ENCODE measurements at regions not wholly inside any gene's neighbourhood (a gene's known extent, or its start where the extent isn't known, plus 50 kb on each side); places are given as distances from the start of the nearest gene placed in this dataset.
A peak's percentile ranks its signal among the peaks of the same experiment; 100 is the strongest.

- no peak for DNase-seq
Observed at GRCh38 chr3:177306252-177306651, 109.0 kb upstream of the TBL1XR1 start.

- no peak for DNase-seq
Observed at GRCh38 chr3:177307391-177307790, 110.1 kb upstream of the TBL1XR1 start.

- DNase-seq = no peak
Observed at GRCh38 chr3:177307826-177308225, 110.5 kb upstream of the TBL1XR1 start.

GRCh38 chr3:177308286-177308685 lies 111.0 kb upstream of the TBL1XR1 start:
- no peak for DNase-seq

DNA sequence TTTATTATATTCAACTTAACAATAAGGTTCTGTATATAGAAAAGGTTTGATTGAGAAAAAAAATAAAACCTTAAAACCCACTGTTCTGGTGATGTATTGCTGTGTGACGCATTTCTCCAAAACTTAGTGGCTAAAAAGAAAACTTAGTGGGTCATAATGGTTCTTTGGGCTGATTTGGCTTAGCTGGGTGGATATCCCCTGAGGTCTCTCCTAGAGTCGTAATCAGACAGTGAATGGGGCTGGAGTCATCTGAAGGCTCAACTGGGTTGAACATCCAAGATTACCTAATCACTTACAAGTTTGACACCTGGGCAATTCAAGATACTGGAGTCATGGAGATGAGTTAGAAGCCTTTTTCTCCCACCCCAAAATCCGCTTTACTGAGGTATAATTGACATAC lies 111.6 kb upstream of the TBL1XR1 start:
- no peak for DNase-seq

- DNase-seq = no peak
Observed at GRCh38 chr3:177312491-177312890, 115.2 kb upstream of the TBL1XR1 start.

- DNase-seq = no peak
Observed at GRCh38 chr3:177314897-177315296, 117.6 kb upstream of the TBL1XR1 start.

DNA sequence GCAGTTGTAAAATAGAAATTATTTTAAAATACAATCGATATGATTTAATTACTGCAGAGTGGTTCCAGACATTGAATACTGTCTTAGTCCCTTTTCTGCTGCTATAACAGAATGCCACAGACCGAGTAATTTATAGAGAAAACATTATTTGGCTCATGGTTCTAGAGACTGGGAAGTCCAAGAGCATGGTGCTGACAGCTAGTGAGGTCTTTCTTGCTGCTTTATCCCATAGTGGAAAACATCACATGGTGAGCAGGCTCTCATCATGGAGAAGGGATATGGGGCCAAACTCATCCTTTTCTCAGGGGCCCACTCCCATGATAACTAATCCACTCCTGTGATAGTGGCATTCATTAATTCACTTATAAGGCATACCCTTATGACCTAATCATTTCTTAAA lies 120.0 kb upstream of the TBL1XR1 start:
- no peak for DNase-seq

DNA sequence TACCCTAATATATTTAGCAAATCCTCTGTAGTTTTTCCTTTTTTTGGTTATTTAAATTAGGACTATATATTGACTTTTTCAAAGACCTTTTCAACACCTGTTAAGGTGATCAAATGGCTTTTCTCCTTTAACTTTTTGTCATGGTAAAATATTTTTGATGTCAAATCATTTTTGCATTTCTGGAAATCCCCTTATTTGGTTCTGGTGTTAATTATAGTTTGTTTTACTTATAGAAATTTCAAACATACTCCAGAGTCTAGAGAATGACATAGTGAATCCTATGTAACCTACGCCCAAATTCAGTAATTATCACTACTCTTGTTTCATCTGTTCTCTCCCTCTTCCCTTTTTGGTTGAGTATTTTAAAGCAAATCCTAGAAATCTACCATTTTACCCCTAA lies 121.3 kb upstream of the TBL1XR1 start:
- DNase-seq = no peak

- DNase-seq = no peak
Observed at GRCh38 chr3:177320765-177321247, 123.5 kb upstream of the TBL1XR1 start.

DNA sequence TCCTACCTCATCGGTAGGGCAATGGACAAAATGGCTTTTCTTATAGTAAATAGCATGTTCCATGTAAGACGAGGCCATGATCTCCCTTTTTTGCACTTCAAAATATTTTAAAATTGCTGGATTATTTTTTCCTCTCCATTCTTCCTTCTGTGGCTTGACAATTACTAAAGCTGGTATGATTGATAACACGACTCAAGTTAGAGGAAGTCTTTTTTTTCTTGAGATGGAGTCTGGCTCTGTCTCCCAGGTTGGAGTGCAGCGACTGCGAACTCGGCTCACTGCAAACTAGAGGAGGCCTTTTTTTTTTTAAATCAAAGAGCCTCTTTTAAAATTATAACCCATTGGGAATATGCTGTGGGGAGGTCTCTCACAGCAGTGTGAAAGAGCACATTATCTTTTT lies 124.5 kb upstream of the TBL1XR1 start:
- DNase-seq = no peak

GRCh38 chr3:177322881-177323280 lies 125.6 kb upstream of the TBL1XR1 start:
- DNase-seq = no peak

GRCh38 chr3:177329854-177330253 lies 132.6 kb upstream of the TBL1XR1 start:
- DNase-seq = no peak

GRCh38 chr3:177330779-177331178 lies 133.5 kb upstream of the TBL1XR1 start:
- DNase-seq = no peak

DNA sequence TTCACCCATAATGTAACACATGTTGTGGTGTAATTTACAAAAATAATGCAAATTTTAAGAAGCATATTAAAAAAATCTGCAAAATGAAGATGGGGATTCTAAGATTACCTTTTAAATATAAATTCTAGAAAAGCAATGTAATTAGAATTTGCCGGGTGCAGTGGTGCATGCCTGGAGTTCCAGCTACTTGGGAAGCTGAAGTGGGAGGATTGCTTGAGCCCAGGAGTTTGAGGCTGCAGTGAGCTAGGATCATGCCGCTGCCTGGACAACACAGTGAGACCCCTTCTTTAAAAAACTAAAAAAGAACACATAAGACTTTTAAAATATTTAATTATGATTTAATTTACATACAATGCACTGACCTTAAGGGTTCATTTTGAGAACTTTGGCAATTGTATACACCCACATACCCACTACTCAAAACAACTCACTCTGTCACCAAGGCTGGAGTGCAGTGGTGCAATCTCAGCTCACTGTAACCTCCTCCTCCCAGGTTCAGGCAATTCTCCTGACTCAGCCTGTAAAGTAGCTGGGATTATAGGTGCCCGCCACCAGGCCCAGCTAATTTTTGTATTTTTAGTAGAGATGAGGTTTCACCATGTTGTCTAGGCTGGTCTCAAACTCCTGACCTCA lies 134.0 kb upstream of the TBL1XR1 start:
- no peak for DNase-seq

DNA sequence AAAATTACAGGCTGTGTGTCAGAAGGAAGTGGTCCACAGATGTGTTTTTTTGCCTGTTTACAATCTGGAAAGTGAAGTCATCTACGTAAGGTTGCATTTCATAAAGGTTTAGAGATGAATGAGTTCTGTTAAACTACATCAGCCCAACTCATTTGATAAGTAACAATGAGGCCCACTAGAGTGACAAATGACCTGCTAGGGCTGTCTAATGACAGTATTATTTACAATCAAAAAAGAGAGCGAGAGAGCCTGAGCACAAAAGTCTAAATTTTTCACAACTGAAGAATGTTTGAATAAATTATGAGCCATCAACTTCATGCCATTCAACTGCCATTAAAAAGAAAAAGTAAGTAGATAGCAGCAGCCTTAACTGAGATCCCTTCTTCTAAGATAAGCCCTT lies 135.7 kb upstream of the TBL1XR1 start:
- no peak for DNase-seq

DNA sequence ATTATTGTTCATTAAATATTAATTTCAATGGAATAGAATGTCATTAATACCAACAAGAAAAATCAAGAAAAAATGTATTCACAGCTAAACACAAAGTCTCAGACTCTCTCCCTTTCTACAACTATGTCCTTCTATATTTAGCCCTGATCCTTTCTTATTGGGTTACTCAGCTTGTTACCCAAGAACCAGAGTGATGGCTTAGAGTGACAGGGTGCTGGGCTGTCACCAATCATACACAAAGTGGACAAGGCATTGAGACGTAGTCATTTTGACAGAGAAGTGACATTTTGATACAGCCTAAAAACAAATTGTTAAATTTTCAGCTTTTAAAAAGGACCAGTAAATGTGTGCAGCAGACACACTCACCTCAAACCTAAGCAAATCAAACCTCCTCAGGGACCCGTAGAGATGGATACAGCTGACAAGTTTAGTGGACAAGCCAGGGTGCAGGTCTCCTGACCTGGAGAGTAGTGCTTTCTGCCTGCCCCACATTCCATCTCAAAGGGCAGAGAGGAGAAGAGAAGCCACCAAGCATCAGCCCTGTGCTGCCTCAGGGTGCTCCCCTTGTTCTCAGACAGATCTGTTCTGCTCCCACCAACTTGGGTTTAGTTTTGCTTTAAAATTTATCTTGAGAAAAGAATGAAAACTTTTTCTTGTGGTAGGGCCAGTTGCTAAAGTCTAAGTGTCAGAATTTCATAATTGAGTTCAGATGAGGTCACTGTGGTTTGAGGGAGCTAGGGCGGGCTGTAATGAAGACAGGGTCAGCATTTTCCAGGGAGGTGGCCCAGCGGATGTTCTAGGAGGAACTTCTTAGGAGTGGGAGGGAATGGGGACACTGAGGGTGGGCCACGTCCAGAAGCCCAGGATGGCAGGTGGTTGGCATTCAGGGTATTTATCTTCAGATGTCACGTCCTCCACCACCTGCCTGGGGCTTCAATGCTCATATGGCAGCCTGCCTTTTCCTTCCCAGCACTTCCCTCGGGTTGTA lies 136.5 kb upstream of the TBL1XR1 start:
- no peak for DNase-seq

GRCh38 chr3:177334803-177335202 lies 137.5 kb upstream of the TBL1XR1 start:
- DNase-seq = no peak

- no peak for DNase-seq
Observed at GRCh38 chr3:177335728-177336127, 138.4 kb upstream of the TBL1XR1 start.

DNA sequence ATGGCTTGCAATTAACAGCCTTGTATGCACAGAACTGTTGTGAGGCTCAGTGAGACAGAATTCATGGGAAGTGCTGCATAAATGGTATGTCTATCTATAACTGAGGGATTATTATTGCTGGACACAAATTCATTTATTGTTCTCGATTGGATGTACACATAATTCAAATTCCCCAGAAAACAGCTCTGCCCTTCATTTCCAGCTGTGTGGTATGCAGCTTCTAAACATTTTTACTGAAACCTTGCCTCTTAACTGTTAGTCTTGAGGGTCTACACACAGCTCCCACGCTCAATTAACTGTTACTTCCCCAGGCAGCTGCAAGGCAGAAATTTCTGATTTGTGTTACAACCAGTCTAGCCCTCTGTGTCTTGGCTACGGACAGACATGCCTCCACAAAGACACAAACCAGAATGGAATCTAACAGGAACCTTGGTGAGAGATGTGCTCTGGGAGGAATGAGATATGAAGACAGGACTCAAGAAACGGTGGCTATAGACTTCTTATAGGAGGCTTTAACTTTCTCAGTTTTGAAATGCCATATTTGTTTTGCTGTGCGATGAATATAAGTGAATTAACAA lies 139.7 kb upstream of the TBL1XR1 start:
- DNase-seq = no peak

DNA sequence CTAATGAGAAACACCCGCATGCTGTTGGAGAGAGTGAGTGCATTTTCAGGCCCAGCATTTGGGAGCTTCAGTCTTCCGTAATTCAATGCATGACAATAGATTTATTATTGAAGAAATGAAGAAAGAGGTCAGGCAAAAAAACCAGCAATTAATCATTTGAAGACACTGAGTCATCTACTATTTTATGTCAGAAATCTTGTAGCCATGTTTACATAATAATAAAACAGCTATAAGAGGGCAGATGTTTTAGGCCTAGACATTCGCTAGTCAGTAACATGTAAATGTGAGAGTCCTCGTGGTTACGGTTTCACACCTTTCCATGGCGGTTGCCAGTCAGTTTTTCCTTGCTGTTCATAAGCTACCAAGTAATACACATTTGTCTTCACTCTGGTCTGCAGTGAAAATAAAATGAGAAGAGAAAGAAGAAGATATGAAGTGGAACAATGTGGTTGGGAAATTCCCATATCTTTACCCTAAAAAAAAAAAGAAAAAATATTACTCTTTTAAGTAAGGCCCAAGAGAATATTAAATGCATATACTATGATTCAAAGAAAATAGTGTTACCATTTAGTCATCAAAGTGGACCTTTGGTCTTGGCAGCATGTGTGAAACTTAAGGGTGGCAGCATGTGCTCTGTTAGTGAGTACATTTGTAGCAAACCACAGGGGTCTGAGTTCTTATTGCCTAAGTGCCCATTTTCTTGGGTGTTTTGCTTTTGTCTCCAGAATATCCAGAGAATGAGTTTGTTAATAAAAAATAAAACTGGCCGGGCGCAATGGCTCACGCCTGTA lies 140.5 kb upstream of the TBL1XR1 start:
- peak; percentile 87 for DNase-seq

GRCh38 chr3:177338697-177339219 lies 141.5 kb upstream of the TBL1XR1 start:
- DNase-seq = no peak
